WTC11 (cell line): ENCODE measurements at regions not wholly inside any gene's neighbourhood (a gene's known extent, or its start where the extent isn't known, plus 50 kb on each side); places are given as distances from the start of the nearest gene placed in this dataset.

Experiments
- ATF3 ChIP-seq: sonication (generic); formaldehyde crosslinking; conservative IDR thresholded peaks from 2 replicates; pipeline ENCODE4 v1.8.1; 2022; ENCODE audit warnings: mild to moderate bottlenecking, missing genetic modification reagents
- CTCF ChIP-seq: fragments of 200-600 bp; IDR thresholded peaks from 2 replicates; pipeline ENCODE4 v1.8.0; 2022; ENCODE audit warnings: antibody characterized with exemption
- E2F4 ChIP-seq: sonication (generic); formaldehyde crosslinking; IDR thresholded peaks from 2 replicates; pipeline ENCODE4 v1.8.1; 2022; ENCODE audit warnings: low read depth, mild to moderate bottlenecking, moderate library complexity, missing genetic modification reagents, borderline replicate concordance
- ETV6 ChIP-seq: sonication (generic); formaldehyde crosslinking; IDR thresholded peaks from 2 replicates; pipeline ENCODE4 v1.8.1; 2022; ENCODE audit warnings: mild to moderate bottlenecking, missing genetic modification reagents
- MAX ChIP-seq: sonication (generic); formaldehyde crosslinking; IDR thresholded peaks from 2 replicates; pipeline ENCODE4 v1.8.0; 2022; ENCODE audit warnings: mild to moderate bottlenecking, missing genetic modification reagents
- NR3C1 ChIP-seq: sonication (generic); formaldehyde crosslinking; conservative IDR thresholded peaks from 2 replicates; pipeline ENCODE4 v1.8.1; 2023; ENCODE audit warnings: low read depth, mild to moderate bottlenecking, missing genetic modification reagents
- PRRX2 ChIP-seq: fragments of 250-450 bp; sonication (Bioruptor Pico); IDR thresholded peaks from 2 replicates; pipeline ENCODE4 v1.8.0; 2021; ENCODE audit warnings: mild to moderate bottlenecking
- TCF7 ChIP-seq: sonication (generic); formaldehyde crosslinking; IDR thresholded peaks from 2 replicates; pipeline ENCODE4 v1.8.0; 2022; ENCODE audit warnings: mild to moderate bottlenecking, low read depth, missing genetic modification reagents, moderate library complexity
- USF2 ChIP-seq: sonication (generic); formaldehyde crosslinking; IDR thresholded peaks from 2 replicates; pipeline ENCODE4 v1.8.1; 2023; ENCODE audit warnings: mild to moderate bottlenecking, missing genetic modification reagents, moderate library complexity
- ZNF317 ChIP-seq: sonication (generic); formaldehyde crosslinking; IDR thresholded peaks from 2 replicates; pipeline ENCODE4 v1.8.1; 2023; ENCODE audit warnings: low read depth, mild to moderate bottlenecking, moderate library complexity, missing genetic modification reagents, borderline replicate concordance

- TF ChIP-seq MAX (CRISPR knock-in tag) (no peak), ETV6 (no peak), CTCF (no peak), NR3C1 (CRISPR knock-in tag) (no peak), USF2 (CRISPR knock-in tag) (no peak), TCF7 (CRISPR knock-in tag) (no peak), ATF3 (CRISPR knock-in tag) (no peak), E2F4 (CRISPR knock-in tag) (no peak), PRRX2 (CRISPR knock-in tag) (no peak), ZNF317 (no peak)
Observed at GRCh38 chr11:70711095-70711910, 313.0 kb downstream of the CTTN start.
